HCT116 (cell line): ENCODE measurements at regions not wholly inside any gene's neighbourhood (a gene's known extent, or its start where the extent isn't known, plus 50 kb on each side); places are given as distances from the start of the nearest gene placed in this dataset.

Experiments used
- ATAC-seq: fragments of 200-7000 bp; cut with Tn5 transposase; 2 replicates; pipeline ENCODE4 v1.9.1; 2020; ENCODE audit warnings: mild to moderate bottlenecking, moderate library complexity
- BruUV-seq: library from RNA; stranded (reverse); fragments of 400-500 nt; replicated peaks from 2 replicates; lab custom pipeline; 2021; lab: Mats Ljungman, UMichigan
- CTCF ChIA-PET: fragments of 300-600 bp; sonication (Branson Sonifier 250); formaldehyde crosslinking; loops from one replicate; lab custom pipeline; 2021; ENCODE audit warnings: antibody characterized with exemption; lab: Charles Lee
- POLR2A ChIA-PET: fragments of 300-600, 350-600 bp; sonication (Branson Sonifier 250); formaldehyde crosslinking; loops from one replicate; lab custom pipeline; 2021; ENCODE audit warnings: antibody characterized with exemption; lab: Charles Lee
- RAD21 ChIA-PET, 2 experiments: fragments of 300-600 bp; sonication (Branson Sonifier 250); formaldehyde crosslinking; loops; one replicate each; lab custom pipeline; 2023; ENCODE audit warnings: low total read pairs in 2 of 2; ENCODE audit not compliant: uncharacterized antibody in 2 of 2, unreplicated experiment in 2 of 2, low non-redundant PET in 1 of 2; lab: Charles Lee
- DNase-seq: peaks from one replicate; pipeline ENCODE4 v3.0.0-alpha.2; 2010; ENCODE audit warnings: low read depth, low spot score
- H2AFZ ChIP-seq: fragments of 200-600 bp; shearing (Covaris generic), sonication (generic); 2 replicates; pipeline ENCODE4 v1.6.1; 2017; ENCODE audit warnings: low read depth, mixed run types, mixed read lengths, antibody characterized with exemption, low read length; ENCODE audit not compliant: poor library complexity, severe bottlenecking
- H3K27ac ChIP-seq: 2 replicates; pipeline ENCODE4 v1.5.1; 2012; ENCODE audit warnings: low read depth, low read length
- H3K27me3 ChIP-seq: fragments of 200-600 bp; sonication (generic); 2 replicates; pipeline ENCODE4 v1.6.1; 2016; ENCODE audit warnings: mixed run types, low read length, mixed read lengths; ENCODE audit not compliant: insufficient read depth
- H3K36me3 ChIP-seq, 2 experiments: fragments of 200-500 bp in 1 of 2; fragments of 200-600 bp in 1 of 2; sonication (Bioruptor generic) in 1 of 2; sonication (generic) in 1 of 2; 2 replicates each; pipeline versions ENCODE4 v1.5.1 to v1.6.1; 2014 to 2016; ENCODE audit warnings: low read length in 2 of 2, inconsistent platforms in 1 of 2, mixed read lengths in 1 of 2, mixed run types in 1 of 2; ENCODE audit not compliant: insufficient read depth in 2 of 2, control insufficient read depth in 1 of 2
- H3K4me1 ChIP-seq, 2 experiments: fragments of 200-600 bp in 1 of 2; sonication (generic) in 1 of 2; 2 replicates each; pipeline versions ENCODE4 v1.5.1 to v1.6.1; 2012 to 2017; ENCODE audit warnings: low read length in 2 of 2, inconsistent platforms in 1 of 2, mild to moderate bottlenecking in 1 of 2, mixed read lengths in 1 of 2, mixed run types in 1 of 2, moderate library complexity in 1 of 2; ENCODE audit not compliant: insufficient read depth in 2 of 2, control insufficient read depth in 1 of 2
- H3K4me2 ChIP-seq: fragments of 200-600 bp; sonication (generic); 2 replicates; pipeline ENCODE4 v1.6.1; 2017; ENCODE audit warnings: mixed run types, low read length, mixed read lengths
- H3K4me3 ChIP-seq, 2 experiments: fragments of 200-600 bp in 1 of 2; sonication (generic) in 1 of 2; replicated peaks in 1 of 2; 2 replicates each; pipeline ENCODE4 v1.5.1; 2011 to 2016; ENCODE audit warnings: low read length in 2 of 2, control low read depth in 1 of 2, low read depth in 1 of 2, mild to moderate bottlenecking in 1 of 2, mixed read lengths in 1 of 2, mixed run types in 1 of 2
- H3K79me2 ChIP-seq: fragments of 200-600 bp; sonication (generic); 2 replicates; pipeline ENCODE4 v1.6.1; 2017; ENCODE audit warnings: mild to moderate bottlenecking, mixed run types, low read length, moderate library complexity, mixed read lengths; ENCODE audit not compliant: insufficient read depth
- H3K9ac ChIP-seq: fragments of 200-600 bp; sonication (generic); 2 replicates; pipeline ENCODE4 v1.6.1; 2016; ENCODE audit warnings: low read length, mixed read lengths
- H3K9me2 ChIP-seq: fragments of 200-600 bp; sonication (generic), shearing (Covaris generic); 2 replicates; pipeline ENCODE4 v1.6.1; 2017; ENCODE audit warnings: mixed run types, mild to moderate bottlenecking, moderate library complexity; ENCODE audit not compliant: insufficient read depth
- H3K9me3 ChIP-seq, 2 experiments: fragments of 200-500 bp in 1 of 2; fragments of 200-600 bp in 1 of 2; sonication (Bioruptor generic) in 1 of 2; sonication (generic) in 1 of 2; 2 replicates each; pipeline ENCODE4 v1.6.1; 2014 to 2017; ENCODE audit warnings: low read length in 2 of 2, mixed read lengths in 2 of 2, inconsistent platforms in 1 of 2, low read depth in 1 of 2, mild to moderate bottlenecking in 1 of 2, mixed run types in 1 of 2, moderate library complexity in 1 of 2; ENCODE audit not compliant: control insufficient read depth in 1 of 2, insufficient read depth in 1 of 2
- H4K20me1 ChIP-seq: fragments of 200-600 bp; sonication (generic), shearing (Covaris generic); 2 replicates; pipeline ENCODE4 v1.6.1; 2017; ENCODE audit warnings: mixed run types, mild to moderate bottlenecking, moderate library complexity; ENCODE audit not compliant: insufficient read depth
- ATF3 ChIP-seq: IDR thresholded peaks from 2 replicates; pipeline ENCODE4 v1.6.1; 2012
- CBX3 ChIP-seq: IDR thresholded peaks from 2 replicates; pipeline ENCODE4 v1.6.1; 2012; ENCODE audit warnings: low read depth
- CEBPB ChIP-seq: IDR thresholded peaks from 2 replicates; pipeline ENCODE4 v1.6.1; 2012; ENCODE audit warnings: low read depth
- ELF1 ChIP-seq: IDR thresholded peaks from 2 replicates; pipeline ENCODE4 v1.6.1; 2012; ENCODE audit warnings: low read depth, borderline replicate concordance
- EZH2 ChIP-seq: fragments of 200-600 bp; sonication (generic); IDR thresholded peaks from 2 replicates; pipeline ENCODE4 v1.6.1; 2017; ENCODE audit warnings: antibody characterized with exemption, mixed run types
- EZH2phosphoT487 ChIP-seq: fragments of 200-600 bp; IDR thresholded peaks from 2 replicates; pipeline ENCODE4 v1.6.1; 2018; ENCODE audit warnings: antibody characterized with exemption, borderline replicate concordance
- JUND ChIP-seq: IDR thresholded peaks from 2 replicates; pipeline ENCODE4 v1.6.1; 2012
- MAX ChIP-seq: IDR thresholded peaks from 2 replicates; pipeline ENCODE4 v1.6.1; 2012
- POLR2A ChIP-seq: IDR thresholded peaks from 2 replicates; pipeline ENCODE4 v1.7.0; 2011; ENCODE audit warnings: borderline replicate concordance; ENCODE audit not compliant: insufficient read depth, insufficient read length; ENCODE audit errors: extremely low read depth
- RAD21 ChIP-seq: IDR thresholded peaks from 2 replicates; pipeline ENCODE4 v1.6.1; 2012; ENCODE audit warnings: low read depth, mild to moderate bottlenecking
- REST ChIP-seq: IDR thresholded peaks from 2 replicates; pipeline ENCODE4 v1.6.1; 2012; ENCODE audit warnings: low read depth
- SIN3A ChIP-seq: IDR thresholded peaks from 2 replicates; pipeline ENCODE4 v1.6.1; 2012; ENCODE audit warnings: low read depth
- SP1 ChIP-seq: IDR thresholded peaks from 2 replicates; pipeline ENCODE4 v1.6.1; 2012; ENCODE audit warnings: low read depth
- SRF ChIP-seq: IDR thresholded peaks from 2 replicates; pipeline ENCODE4 v1.6.1; 2012; ENCODE audit warnings: low read depth
- TCF7L2 ChIP-seq: IDR thresholded peaks from 2 replicates; pipeline ENCODE4 v1.7.0; 2011; ENCODE audit warnings: borderline replicate concordance, inconsistent platforms; ENCODE audit not compliant: insufficient read depth, insufficient read length; ENCODE audit errors: extremely low read depth
- YY1 ChIP-seq: IDR thresholded peaks from 2 replicates; pipeline ENCODE4 v1.6.1; 2011; ENCODE audit warnings: low read length, low read depth, moderate library complexity, mild to moderate bottlenecking; ENCODE audit not compliant: insufficient replicate concordance; ENCODE audit errors: extremely low read depth
- ZBTB33 ChIP-seq: IDR thresholded peaks from 2 replicates; pipeline ENCODE4 v1.6.1; 2011; ENCODE audit warnings: mild to moderate bottlenecking, low read length, moderate library complexity; ENCODE audit not compliant: insufficient replicate concordance; ENCODE audit errors: extremely low read depth
- ZFX ChIP-seq: fragments of 450-650 bp; IDR thresholded peaks from 2 replicates; pipeline ENCODE4 v1.6.1; 2017
- ZNF274 ChIP-seq: fragments of 200-500 bp; sonication (Bioruptor generic); IDR thresholded peaks from 2 replicates; pipeline ENCODE4 v1.6.1; 2014; ENCODE audit warnings: mild to moderate bottlenecking, low read depth, low read length, inconsistent platforms
- intact Hi-C: fragments of 100-400 bp; cut with micrococcal nuclease; formaldehyde crosslinking; loops from 2 replicates; pipeline ENCODE4 v1.10.0; 2022

GRCh38 chr1:56092684-56093570 lies 486.4 kb downstream of the PLPP3 start:
- intact Hi-C loops: no loop called here
- Histone ChIP-seq H3K4me2 (no peak overlapping the region), H3K9me3 (no peaks in the 10 kb centered on the region), H3K27ac (no peak overlapping the region), H3K4me1 (no peaks in the 10 kb centered on the region), H3K9me2 (no peaks in the 10 kb centered on the region), H3K4me3 (no peak overlapping the region), H3K27me3 (peaks cover 4% of the 10 kb centered on the region; the same call in 1 of the 2 replicates), H3K9ac (no peak overlapping the region), H2AFZ (no peak overlapping the region), H3K36me3 (no peaks in the 10 kb centered on the region), H4K20me1 (no peaks in the 10 kb centered on the region), H3K79me2 (no peaks in the 10 kb centered on the region)
- ChIA-PET CTCF (no interaction called here), POLR2A (no interaction called here), RAD21 (no interaction called here)
- TF ChIP-seq EZH2 (no peak), ATF3 (no peak), ZNF274 (no peak), SP1 (no peak), REST (no peak), SIN3A (no peak), TCF7L2 (no peak), CBX3 (no peak), JUND (no peak), MAX (no peak), SRF (no peak), YY1 (no peak), EZH2phosphoT487 (no peak), CEBPB (no peak), ZFX (no peak), RAD21 (no peak), POLR2A (no peak), ELF1 (no peak), ZBTB33 (no peak)
- DNase-seq (no peak), ATAC-seq (no peak)
- no TSS peak for BruUV-seq
